CD4-positive, alpha-beta T cell treated with Interleukin-21 for 1 hour (primary cell): ENCODE measurements at regions not wholly inside any gene's neighbourhood (a gene's known extent, or its start where the extent isn't known, plus 50 kb on each side); places are given as distances from the start of the nearest gene placed in this dataset.
A peak's percentile ranks its signal among the peaks of the same experiment; 100 is the strongest.
"Not testable (repeated sequence)": the region's sequence is repeated elsewhere in the genome, so short reads cannot be mapped to it uniquely, and the experiment has no call there.

Experiments used
- DNase-seq: peaks from one replicate; pipeline ENCODE4 v3.0.0-alpha.2; 2020

DNA sequence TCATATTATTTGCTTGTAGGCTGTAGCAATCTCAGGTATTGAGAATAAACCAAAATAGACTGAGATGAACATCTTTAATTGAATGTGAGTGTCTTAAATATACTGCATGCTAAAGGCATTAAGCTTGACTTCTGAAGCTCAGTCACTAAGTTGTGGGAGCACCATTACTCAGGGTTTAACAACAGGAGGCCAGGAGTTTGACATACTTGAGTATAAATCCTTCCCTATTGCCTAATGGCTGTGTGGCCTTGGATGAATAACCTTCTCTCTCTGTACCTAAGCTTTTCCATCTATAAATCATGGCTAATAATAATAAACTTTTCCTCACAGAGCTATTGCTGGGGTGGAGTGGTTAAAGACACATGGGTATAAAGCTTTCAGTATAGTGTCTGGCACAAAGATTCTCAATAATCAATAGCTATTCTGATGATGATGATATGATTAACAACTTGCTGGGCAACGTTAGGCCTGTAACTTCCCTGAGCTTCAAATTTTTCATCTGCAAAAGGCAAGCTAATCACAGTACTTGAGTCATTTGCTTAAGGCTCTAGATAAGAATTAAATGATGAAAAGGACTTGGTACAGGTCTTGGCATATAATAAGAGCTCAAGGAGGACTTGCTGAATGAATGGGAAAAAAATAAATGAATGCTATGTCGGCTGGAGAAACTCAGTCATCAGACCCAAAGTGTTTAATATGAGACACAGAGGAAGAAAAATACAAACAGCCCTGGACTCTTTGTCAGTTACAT is 174.0 kb upstream of the IL12B start:
- DNase-seq: no peak

GRCh38 chr5:159504857-159505304 is 174.6 kb upstream of the IL12B start:
- no peak for DNase-seq

DNA sequence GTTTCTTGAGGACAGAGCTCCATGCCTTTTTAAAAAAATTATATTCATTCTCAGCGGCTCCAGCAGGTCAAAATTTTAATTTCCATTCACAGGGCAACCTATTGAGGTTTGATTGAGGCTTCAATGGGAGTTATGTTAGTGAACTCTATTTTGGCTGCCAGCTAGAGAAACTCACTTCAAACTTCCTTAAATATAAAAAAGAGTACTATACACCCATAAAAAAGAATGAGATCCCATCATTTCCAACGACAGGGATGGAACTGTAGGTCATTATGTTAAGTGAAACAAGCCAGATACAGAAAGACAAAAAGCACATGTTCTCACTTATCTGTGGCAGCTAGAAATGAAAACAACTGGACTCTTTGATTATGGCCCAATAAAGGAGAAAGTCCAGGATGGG is 176.8 kb upstream of the IL12B start:
- no peak for DNase-seq

- no peak for DNase-seq
Observed at GRCh38 chr5:159507661-159508060, 177.4 kb upstream of the IL12B start.

GRCh38 chr5:159508344-159508743 is 178.1 kb upstream of the IL12B start:
- no peak for DNase-seq

DNA sequence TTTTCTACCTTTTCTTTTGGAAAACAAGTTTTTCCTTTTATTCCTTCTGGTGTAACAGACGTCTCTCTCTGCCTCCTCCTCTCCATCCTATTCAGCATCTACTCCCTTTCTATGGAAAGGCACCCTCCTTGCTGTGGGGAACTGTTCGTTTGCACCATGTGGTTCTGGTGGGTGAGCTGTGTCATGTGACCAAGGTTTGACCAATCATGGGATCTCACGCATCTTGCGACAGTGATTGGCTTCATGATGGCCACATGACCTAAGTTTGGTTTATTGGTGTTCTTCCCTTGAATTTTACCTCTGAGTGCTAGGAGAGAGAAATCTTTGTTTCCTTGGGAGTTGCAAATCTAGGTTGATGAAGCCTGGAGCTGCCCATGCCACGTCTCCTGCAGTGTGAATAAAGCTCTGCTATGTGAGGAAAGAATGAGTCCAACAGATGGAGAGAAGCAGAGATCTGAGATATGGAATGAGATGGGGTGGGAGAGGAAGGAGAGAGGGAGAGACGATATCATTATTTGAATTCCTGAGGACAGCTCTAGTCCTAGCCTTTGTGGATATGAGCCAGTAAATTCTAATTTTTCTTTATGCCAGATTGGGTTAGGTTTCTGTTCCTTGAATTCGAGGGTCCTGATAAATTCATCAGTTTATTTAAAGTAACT is 178.8 kb upstream of the IL12B start:
- DNase-seq: no peak

DNA sequence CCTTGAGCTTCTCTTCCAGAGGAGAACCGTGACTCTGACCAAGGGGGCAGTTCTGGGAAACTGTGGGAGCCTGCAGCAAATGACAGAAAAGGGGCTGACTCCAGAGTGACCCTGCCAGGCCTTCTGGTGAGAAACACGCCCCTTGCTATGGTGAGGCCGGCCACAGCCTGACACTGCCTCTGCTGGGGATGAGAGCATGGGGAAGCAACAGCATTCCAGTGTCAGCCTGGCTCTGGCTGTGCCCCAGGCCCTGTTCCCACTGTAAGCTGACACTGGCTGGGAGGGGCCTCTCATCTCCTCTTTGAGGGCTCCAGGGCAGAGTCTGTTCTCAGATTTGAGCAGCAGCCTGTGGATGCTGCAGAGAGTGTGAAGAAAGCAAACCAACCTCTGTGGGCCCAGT is 180.0 kb upstream of the IL12B start:
- no peak for DNase-seq

DNA sequence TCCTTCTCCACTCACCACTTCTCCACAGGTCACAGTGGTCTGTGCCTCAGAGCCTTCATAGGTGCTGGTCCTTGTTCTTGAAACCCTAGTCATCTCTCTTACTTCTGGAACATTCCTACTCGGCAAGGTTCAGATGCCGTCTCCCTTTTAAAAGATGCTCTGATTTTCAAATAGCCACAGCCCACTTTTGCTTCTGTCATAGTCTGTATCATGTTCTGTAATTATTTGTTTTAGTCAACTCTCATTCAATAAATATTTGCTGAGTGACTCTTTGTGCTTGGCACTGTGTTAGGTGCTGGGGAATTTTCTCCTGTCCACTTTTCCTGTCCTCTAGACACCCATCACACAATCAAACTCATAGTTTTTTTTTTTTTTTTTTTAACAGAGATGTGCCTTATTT is 181.3 kb upstream of the IL12B start:
- DNase-seq: no peak

- no peak for DNase-seq
Observed at GRCh38 chr5:159512064-159512463, 181.8 kb upstream of the IL12B start.

DNA sequence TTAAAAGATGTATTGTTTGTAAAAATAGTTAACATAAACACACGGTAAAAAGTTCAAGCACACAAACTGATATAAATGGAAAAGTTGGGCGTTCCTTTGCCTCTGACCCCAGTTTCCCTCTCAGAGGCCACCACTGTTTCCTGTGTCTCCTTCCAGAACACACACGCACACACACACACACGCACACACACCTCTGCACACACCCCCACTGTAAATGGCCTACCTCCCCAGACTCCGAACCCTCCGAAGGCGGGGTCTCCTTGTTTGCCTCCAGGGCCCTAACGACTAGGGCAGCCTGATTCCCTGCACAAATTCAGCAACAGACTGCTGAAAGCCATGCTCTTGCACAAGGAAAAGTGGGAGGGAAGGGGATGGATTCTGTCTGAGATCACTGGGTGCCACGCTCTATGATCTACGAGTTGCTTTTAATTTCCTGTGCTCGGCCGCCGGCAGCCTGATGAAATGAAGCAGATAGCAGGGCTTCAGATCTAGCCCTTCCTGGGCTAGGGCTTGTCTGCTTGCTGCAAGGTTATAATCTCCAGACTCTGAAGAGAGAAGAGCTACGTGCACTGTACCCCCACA is 184.0 kb upstream of the IL12B start:
- DNase-seq: no peak

DNA sequence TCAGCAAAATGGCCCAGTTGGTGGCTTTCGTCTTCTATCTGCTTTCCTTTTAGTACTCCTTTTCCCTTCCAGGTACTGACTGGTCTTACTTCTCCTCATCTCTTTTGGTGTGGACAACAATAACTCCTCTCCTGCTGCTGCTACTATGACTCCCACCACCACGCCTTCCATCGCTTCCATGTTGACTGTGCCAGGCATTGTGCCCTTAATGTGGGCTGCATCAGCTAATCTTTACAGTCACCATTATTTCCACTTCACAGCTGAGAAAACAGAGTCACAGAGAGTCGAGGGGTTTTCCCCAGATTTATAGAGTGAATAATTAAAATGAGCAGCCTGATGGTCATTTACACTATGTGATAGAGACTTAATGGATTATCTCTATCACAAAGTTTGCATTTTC is 184.9 kb upstream of the IL12B start:
- DNase-seq: no peak

DNA sequence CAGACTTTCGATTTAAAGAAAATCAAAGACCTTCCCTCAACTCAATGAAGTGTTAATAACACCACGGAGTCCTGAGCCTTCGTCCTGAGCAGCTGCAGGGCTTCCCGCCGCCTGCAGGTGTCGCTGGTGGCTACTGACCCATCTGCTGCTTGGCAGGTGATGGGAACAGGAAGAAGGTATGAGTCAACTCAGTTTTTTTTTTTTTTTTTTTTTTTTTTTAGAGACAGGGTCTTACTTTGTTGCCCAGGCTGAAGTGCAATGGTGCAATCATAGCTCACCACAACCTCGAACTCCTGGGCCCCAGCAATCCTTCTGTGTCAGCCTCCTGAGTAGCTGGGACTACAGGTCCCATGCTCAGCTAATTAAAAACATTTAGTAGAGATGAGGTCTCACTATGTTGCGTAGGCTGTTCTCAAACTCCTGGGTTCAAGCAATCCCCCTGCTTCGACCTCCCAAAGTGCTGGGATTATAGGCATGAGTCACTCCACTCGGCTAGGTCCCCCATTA is 185.7 kb upstream of the IL12B start:
- peak; percentile 66 for DNase-seq

DNA sequence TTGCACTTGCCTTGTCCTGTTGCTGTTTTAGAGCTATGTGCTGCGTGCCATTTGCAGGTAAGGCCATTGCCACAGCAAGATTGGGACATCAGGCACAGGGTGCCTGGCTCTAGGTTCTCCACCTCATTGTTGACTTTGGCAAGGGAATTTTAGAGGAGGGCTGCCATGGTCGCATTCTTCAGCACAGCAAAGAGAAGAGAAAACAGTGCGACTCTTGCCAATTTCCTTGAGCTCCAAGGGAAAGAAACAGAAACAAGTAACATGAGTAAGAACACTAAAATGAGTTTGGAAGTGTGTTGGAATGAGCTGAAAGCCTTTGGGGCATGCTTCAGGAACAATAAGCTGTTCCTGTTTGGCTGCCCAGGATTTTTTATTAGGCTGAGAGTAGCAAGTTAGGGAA is 188.1 kb upstream of the IL12B start:
- DNase-seq: no peak

GRCh38 chr5:159519365-159519764 is 189.1 kb upstream of the IL12B start:
- DNase-seq: no peak

DNA sequence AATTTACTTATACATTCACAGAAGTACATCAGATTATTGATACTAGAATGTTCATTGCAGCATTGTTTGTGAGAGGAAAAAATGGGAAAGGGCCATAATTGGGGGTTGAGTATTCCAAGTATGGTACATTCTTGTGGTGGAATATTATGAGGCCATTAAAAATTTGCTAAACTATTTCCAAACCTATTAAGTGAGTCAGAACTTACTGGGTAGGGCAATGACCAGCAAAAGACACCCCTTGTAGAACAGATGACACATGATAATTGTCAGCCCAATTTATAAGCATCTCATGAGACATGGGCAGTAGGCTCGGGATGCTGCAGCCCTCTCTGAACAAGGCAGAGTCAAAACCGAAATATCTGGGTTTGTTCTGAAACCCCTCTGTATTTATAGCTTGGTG is 192.6 kb upstream of the IL12B start:
- DNase-seq: no peak

GRCh38 chr5:159524279-159524678 is 194.0 kb upstream of the IL12B start:
- DNase-seq: not testable (repeated sequence)

- no peak for DNase-seq
Observed at GRCh38 chr5:159525117-159525516, 194.8 kb upstream of the IL12B start.

DNA sequence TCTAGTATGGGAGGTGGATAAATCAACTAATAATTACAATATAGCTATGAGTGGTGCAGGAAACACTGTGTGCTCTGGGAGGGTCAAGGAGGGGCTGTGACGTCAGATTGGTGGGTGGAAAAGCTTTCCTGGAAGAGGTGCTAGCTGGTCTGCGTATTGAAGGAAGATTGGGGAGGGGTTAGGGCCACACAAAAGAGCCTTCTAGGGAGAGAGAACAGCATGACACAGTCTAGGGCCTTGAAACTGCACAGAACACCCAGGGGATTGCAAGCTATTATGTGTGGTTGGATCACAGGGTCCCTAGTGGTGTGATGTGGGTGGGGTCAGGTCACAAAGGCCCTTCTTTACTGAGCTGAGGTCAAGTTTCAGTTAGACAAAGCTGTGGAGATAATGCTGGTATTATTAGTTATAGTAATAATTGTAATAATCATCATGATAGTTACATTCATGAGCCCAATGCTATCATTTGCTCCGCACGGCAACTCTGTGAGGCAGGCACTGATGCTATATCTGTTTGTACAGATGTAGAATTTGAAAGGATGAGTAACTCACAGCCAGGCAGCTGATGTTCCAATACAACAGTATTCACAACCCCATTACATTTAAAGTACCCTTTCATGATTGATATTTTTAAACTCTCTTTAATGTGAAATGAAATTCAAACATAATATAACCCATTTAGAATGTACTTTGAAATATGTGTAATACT is 197.4 kb upstream of the IL12B start:
- DNase-seq: no peak

GRCh38 chr5:159531554-159532105 is 201.3 kb upstream of the IL12B start:
- no peak for DNase-seq

- no peak for DNase-seq
Observed at GRCh38 chr5:159533197-159533596, 202.9 kb upstream of the IL12B start.

DNA sequence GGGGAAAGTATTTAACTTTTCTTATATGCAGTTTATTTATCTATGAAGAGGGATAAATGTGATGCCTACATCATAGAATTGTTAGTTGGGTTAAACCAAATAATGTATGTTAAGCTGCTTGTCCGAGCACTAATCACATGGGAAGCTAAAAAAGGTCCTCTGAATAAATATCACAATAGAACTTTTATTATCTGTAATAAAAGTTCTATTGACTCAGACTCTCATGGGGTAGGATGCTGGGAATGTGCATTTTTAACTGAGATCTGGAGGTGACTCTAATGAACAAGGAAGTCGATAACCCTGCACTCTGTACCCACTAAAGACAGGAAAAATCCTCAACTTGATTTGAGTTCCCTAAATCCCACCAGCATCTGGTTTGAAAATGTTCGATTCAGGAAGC is 205.9 kb upstream of the IL12B start:
- no peak for DNase-seq

DNA sequence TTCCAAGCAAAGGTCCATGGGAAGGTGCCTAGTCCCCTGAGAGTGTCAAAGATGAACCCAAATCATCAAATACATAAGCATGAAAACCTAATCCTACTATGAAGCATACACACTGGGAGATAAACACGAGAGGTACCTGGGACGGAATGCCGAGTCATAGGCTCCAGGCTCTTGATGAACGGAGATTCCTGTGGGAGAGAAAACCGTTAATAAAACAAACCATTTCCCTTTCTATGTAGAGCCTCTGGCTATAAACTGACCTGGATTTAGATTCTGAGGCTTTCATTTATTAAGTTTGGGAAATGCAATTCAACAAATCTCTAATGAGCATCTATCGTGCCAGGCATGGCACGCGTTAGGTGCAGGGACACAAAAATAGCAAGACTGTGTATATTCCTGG is 206.4 kb upstream of the IL12B start:
- DNase-seq: no peak

GRCh38 chr5:159539678-159540077 is 209.4 kb upstream of the IL12B start:
- no peak for DNase-seq
